HEK293 (cell line): ENCODE measurements at regions not wholly inside any gene's neighbourhood (a gene's known extent, or its start where the extent isn't known, plus 50 kb on each side); places are given as distances from the start of the nearest gene placed in this dataset.

Experiments used
- CTCF ChIA-PET: fragments of 350-600 bp; formaldehyde crosslinking; extraction: SDS; loops from one replicate; lab custom pipeline; 2021; ENCODE audit warnings: antibody characterized with exemption; lab: Yijun Ruan, JAX
- POLR2A ChIA-PET: fragments of 300-600 bp; formaldehyde crosslinking; extraction: SDS; loops from one replicate; lab custom pipeline; 2020; ENCODE audit warnings: antibody characterized with exemption, inconsistent platforms; lab: Yijun Ruan, JAX
- H3K27ac ChIP-seq: fragments of 200-500 bp; sonication (Bioruptor generic); 2 replicates; pipeline ENCODE4 v1.5.1; 2014; ENCODE audit warnings: low read depth, low read length, control low read depth, inconsistent platforms; ENCODE audit errors: extremely low read depth
- H3K36me3 ChIP-seq, 2 experiments: fragments of 200-500 bp in 1 of 2; sonication (Bioruptor generic) in 1 of 2; 1 replicate in 1 of 2; 2 replicates in 1 of 2; pipeline ENCODE4 v1.5.1; 2014 to 2017; ENCODE audit warnings: inconsistent platforms in 2 of 2, low read length in 2 of 2; ENCODE audit not compliant: control insufficient read depth in 2 of 2, insufficient read depth in 1 of 2
- H3K4me1 ChIP-seq: fragments of 200-500 bp; sonication (Bioruptor generic); 2 replicates; pipeline ENCODE4 v1.5.1; 2014; ENCODE audit warnings: mild to moderate bottlenecking, low read length, inconsistent platforms; ENCODE audit not compliant: control insufficient read depth, insufficient read depth
- H3K4me3 ChIP-seq: 2 replicates; pipeline ENCODE4 v1.5.1; 2011; ENCODE audit warnings: low read depth, mild to moderate bottlenecking, control low read depth, low read length, moderate library complexity
- H3K9me3 ChIP-seq: fragments of 200-500 bp; sonication (Bioruptor generic); 2 replicates; pipeline ENCODE4 v1.5.1; 2014; ENCODE audit warnings: low read depth, low read length, inconsistent platforms; ENCODE audit not compliant: control insufficient read depth, insufficient read depth
- BCL11B ChIP-seq: fragments of 450-650 bp; formaldehyde crosslinking; IDR thresholded peaks from 2 replicates; pipeline ENCODE4 v1.5.1; 2016; ENCODE audit warnings: low read depth, missing biosample characterization, missing genetic modification characterization
- HIC1 ChIP-seq: fragments of 450-650 bp; formaldehyde crosslinking; IDR thresholded peaks from 2 replicates; pipeline ENCODE4 v1.5.1; 2016; ENCODE audit warnings: missing biosample characterization, missing genetic modification characterization
- KLF7 ChIP-seq: fragments of 450-650 bp; formaldehyde crosslinking; IDR thresholded peaks from 2 replicates; pipeline ENCODE4 v1.5.1; 2016; ENCODE audit warnings: missing biosample characterization, missing genetic modification characterization, borderline replicate concordance
- KLF8 ChIP-seq: fragments of 450-650 bp; formaldehyde crosslinking; IDR thresholded peaks from 2 replicates; pipeline ENCODE4 v1.5.1; 2016; ENCODE audit warnings: missing biosample characterization, missing genetic modification characterization
- SETDB1 ChIP-seq: IDR thresholded peaks from one replicate; pipeline ENCODE4 v1.6.1; 2017; ENCODE audit warnings: mild to moderate bottlenecking, low read length, moderate library complexity, mixed read lengths; ENCODE audit not compliant: insufficient read length
- TCF7L2 ChIP-seq: IDR thresholded peaks from 2 replicates; pipeline ENCODE4 v1.6.1; 2011; ENCODE audit warnings: low read depth, mild to moderate bottlenecking, inconsistent platforms, low read length, moderate library complexity, borderline replicate concordance
- TRIM28 ChIP-seq: IDR thresholded peaks from 2 replicates; pipeline ENCODE4 v1.6.1; 2011; ENCODE audit warnings: low read length, control low read depth, borderline replicate concordance
- ZBTB20 ChIP-seq: fragments of 450-650 bp; formaldehyde crosslinking; IDR thresholded peaks from 2 replicates; pipeline ENCODE4 v1.5.1; 2016; ENCODE audit warnings: missing biosample characterization, missing genetic modification characterization
- ZFHX2 ChIP-seq: fragments of 450-650 bp; formaldehyde crosslinking; conservative IDR thresholded peaks from 2 replicates; pipeline ENCODE4 v1.5.1; 2016; ENCODE audit warnings: missing biosample characterization, missing genetic modification characterization
- ZFP41 ChIP-seq: fragments of 450-650 bp; formaldehyde crosslinking; IDR thresholded peaks from 2 replicates; pipeline ENCODE4 v1.5.1; 2016; ENCODE audit warnings: missing biosample characterization, missing genetic modification characterization, borderline replicate concordance
- ZNF112 ChIP-seq: fragments of 450-650 bp; formaldehyde crosslinking; IDR thresholded peaks from 2 replicates; pipeline ENCODE4 v1.5.0; 2017; ENCODE audit warnings: missing biosample characterization, missing genetic modification characterization
- ZNF18 ChIP-seq: fragments of 450-650 bp; formaldehyde crosslinking; IDR thresholded peaks from 2 replicates; pipeline ENCODE4 v1.5.1; 2016; ENCODE audit warnings: missing biosample characterization, missing genetic modification characterization
- ZNF24 ChIP-seq: fragments of 450-650 bp; formaldehyde crosslinking; IDR thresholded peaks from 2 replicates; pipeline ENCODE4 v1.5.1; 2016; ENCODE audit warnings: missing biosample characterization, missing genetic modification characterization
- ZNF274 ChIP-seq, 2 experiments: fragments of 200-500 bp in 1 of 2; fragments of 450-650 bp in 1 of 2; sonication (Bioruptor generic) in 1 of 2; formaldehyde crosslinking in 1 of 2; IDR thresholded peaks; 2 replicates each; pipeline versions ENCODE4 v1.5.1 to v1.6.1; 2014 to 2016; ENCODE audit warnings: borderline replicate concordance in 1 of 2, inconsistent platforms in 1 of 2, low read length in 1 of 2, missing biosample characterization in 1 of 2, missing genetic modification characterization in 1 of 2
- ZNF350 ChIP-seq: fragments of 450-650 bp; formaldehyde crosslinking; IDR thresholded peaks from 2 replicates; pipeline ENCODE4 v1.5.0; 2017; ENCODE audit warnings: missing biosample characterization, mild to moderate bottlenecking, missing genetic modification characterization
- ZNF416 ChIP-seq: fragments of 450-650 bp; formaldehyde crosslinking; IDR thresholded peaks from 2 replicates; pipeline ENCODE4 v1.5.1; 2016; ENCODE audit warnings: missing biosample characterization, missing genetic modification characterization
- ZNF513 ChIP-seq: fragments of 450-650 bp; IDR thresholded peaks from 2 replicates; pipeline ENCODE4 v1.5.1; 2018; ENCODE audit warnings: missing biosample characterization, missing genetic modification characterization
- ZNF544 ChIP-seq: fragments of 450-650 bp; formaldehyde crosslinking; IDR thresholded peaks from 2 replicates; pipeline ENCODE4 v1.5.0; 2017; ENCODE audit warnings: missing biosample characterization, missing genetic modification characterization
- ZNF549 ChIP-seq: fragments of 450-650 bp; IDR thresholded peaks from 2 replicates; pipeline ENCODE4 v1.5.1; 2018; ENCODE audit warnings: missing biosample characterization, missing genetic modification characterization, mild to moderate bottlenecking, inconsistent platforms, moderate library complexity
- ZNF626 ChIP-seq: fragments of 450-650 bp; sonication (Bioruptor Pico); formaldehyde crosslinking; IDR thresholded peaks from 2 replicates; pipeline ENCODE4 v1.5.1; 2018; ENCODE audit warnings: missing biosample characterization, missing genetic modification characterization, inconsistent platforms
- ZNF629 ChIP-seq: fragments of 450-650 bp; formaldehyde crosslinking; IDR thresholded peaks from 2 replicates; pipeline ENCODE4 v1.5.1; 2017; ENCODE audit warnings: missing biosample characterization, missing genetic modification characterization
- ZNF843 ChIP-seq: fragments of 450-650 bp; formaldehyde crosslinking; IDR thresholded peaks from 2 replicates; pipeline ENCODE4 v1.5.1; 2016; ENCODE audit warnings: missing biosample characterization, missing genetic modification characterization
- TF ChIP-seq, protein P1 (sequence below): fragments of 450-650 bp; formaldehyde crosslinking; IDR thresholded peaks from 2 replicates; pipeline ENCODE4 v1.5.1; 2016; ENCODE audit warnings: missing biosample characterization, missing genetic modification characterization
- TF ChIP-seq, protein P2 (sequence below): fragments of 450-650 bp; formaldehyde crosslinking; IDR thresholded peaks from 2 replicates; pipeline ENCODE4 v1.5.1; 2016; ENCODE audit warnings: missing biosample characterization, missing genetic modification characterization

DNA sequence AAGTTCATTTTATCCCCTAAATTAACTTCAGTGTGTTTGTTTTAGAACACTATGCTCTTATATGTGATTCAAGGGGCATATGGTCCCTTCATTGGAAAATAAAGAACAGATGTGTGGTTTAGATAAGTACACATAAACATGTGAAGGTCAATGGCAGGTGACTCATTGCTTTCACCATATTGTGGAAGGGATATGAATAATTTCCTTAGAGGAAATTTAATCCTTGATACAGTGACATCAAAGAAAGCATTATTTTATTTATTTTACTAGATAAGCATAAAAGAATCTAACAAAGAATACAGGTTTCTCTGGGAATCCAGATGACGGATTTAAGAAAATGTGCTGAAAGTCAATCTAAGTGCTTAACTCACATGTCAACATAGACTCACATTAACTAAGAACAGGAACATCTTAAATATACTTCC is 373.5 kb downstream of the KCTD12 start:
- Histone ChIP-seq H3K4me1 (no peaks in the 10 kb centered on the region), H3K36me3 (no peaks in the 10 kb centered on the region), H3K4me3 (no peak overlapping the region), H3K9me3 (no peaks in the 10 kb centered on the region), H3K27ac (no peak overlapping the region)
- CTCF ChIA-PET: no interaction called here
- TF ChIP-seq SETDB1 (peak; percentile 9), KLF7 (no peak), TRIM28 (peak; percentile 20; the same call in 1 of the 2 replicates), TCF7L2 (peak; percentile 89), HIC1 (tag by site-specific recombination) (peak; percentile 55; the same call in 1 of the 2 replicates), ZNF629 (no peak), ZNF843 (tag by site-specific recombination) (0 out of 2 replicates have a peak, but pooled peaks have one; percentile 22), ZNF416 (tag by site-specific recombination) (no peak), ZNF350 (tag by site-specific recombination) (peak; percentile 33; the same call in 1 of the 2 replicates), ZNF549 (tag by site-specific recombination) (peak; percentile 13; the same call in 1 of the 2 replicates), KLF8 (tag by site-specific recombination) (0 out of 2 replicates have a peak, but pooled peaks have one; percentile 19)
- POLR2A ChIA-PET: no interaction called here

GRCh38 chr13:76505437-76505836 is 380.8 kb downstream of the KCTD12 start:
- Histone ChIP-seq H3K4me3 (no peak overlapping the region), H3K4me1 (no peaks in the 10 kb centered on the region), H3K27ac (no peak overlapping the region), H3K36me3 (no peaks in the 10 kb centered on the region), H3K9me3 (no peaks in the 10 kb centered on the region)
- ChIA-PET POLR2A (no interaction called here), CTCF (no interaction called here)
- TF ChIP-seq KLF7 (no peak), KLF8 (tag by site-specific recombination) (no peak), ZFP41 (tag by site-specific recombination) (no peak), ZBTB20 (no peak), ZNF24 (tag by site-specific recombination) (no peak), ZFHX2 (tag by site-specific recombination) (no peak), BCL11B (tag by site-specific recombination) (no peak), ZNF112 (tag by site-specific recombination) (no peak), ZNF626 (tag by site-specific recombination) (no peak), ZNF544 (tag by site-specific recombination) (no peak), ZNF274 (IDR thresholded peaks at IDR 0.05; ENCODE audit: low read length) (no peak), ZNF274 (tag by site-specific recombination; IDR thresholded peaks at IDR 0.05; ENCODE audit: borderline replicate concordance) (no peak), ZNF18 (tag by site-specific recombination) (no peak), ZNF513 (no peak)
- TF ChIP-seq, protein P1, sequence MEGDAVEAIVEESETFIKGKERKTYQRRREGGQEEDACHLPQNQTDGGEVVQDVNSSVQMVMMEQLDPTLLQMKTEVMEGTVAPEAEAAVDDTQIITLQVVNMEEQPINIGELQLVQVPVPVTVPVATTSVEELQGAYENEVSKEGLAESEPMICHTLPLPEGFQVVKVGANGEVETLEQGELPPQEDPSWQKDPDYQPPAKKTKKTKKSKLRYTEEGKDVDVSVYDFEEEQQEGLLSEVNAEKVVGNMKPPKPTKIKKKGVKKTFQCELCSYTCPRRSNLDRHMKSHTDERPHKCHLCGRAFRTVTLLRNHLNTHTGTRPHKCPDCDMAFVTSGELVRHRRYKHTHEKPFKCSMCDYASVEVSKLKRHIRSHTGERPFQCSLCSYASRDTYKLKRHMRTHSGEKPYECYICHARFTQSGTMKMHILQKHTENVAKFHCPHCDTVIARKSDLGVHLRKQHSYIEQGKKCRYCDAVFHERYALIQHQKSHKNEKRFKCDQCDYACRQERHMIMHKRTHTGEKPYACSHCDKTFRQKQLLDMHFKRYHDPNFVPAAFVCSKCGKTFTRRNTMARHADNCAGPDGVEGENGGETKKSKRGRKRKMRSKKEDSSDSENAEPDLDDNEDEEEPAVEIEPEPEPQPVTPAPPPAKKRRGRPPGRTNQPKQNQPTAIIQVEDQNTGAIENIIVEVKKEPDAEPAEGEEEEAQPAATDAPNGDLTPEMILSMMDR (tag by site-specific recombination): no peak
- TF ChIP-seq, protein P2, sequence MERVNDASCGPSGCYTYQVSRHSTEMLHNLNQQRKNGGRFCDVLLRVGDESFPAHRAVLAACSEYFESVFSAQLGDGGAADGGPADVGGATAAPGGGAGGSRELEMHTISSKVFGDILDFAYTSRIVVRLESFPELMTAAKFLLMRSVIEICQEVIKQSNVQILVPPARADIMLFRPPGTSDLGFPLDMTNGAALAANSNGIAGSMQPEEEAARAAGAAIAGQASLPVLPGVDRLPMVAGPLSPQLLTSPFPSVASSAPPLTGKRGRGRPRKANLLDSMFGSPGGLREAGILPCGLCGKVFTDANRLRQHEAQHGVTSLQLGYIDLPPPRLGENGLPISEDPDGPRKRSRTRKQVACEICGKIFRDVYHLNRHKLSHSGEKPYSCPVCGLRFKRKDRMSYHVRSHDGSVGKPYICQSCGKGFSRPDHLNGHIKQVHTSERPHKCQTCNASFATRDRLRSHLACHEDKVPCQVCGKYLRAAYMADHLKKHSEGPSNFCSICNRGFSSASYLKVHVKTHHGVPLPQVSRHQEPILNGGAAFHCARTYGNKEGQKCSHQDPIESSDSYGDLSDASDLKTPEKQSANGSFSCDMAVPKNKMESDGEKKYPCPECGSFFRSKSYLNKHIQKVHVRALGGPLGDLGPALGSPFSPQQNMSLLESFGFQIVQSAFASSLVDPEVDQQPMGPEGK (tag by site-specific recombination): no peak
